ENCODE measurements at regions not wholly inside any gene's neighbourhood (a gene's known extent, or its start where the extent isn't known, plus 50 kb on each side); places are given as distances from the start of the nearest gene placed in this dataset.

DNA sequence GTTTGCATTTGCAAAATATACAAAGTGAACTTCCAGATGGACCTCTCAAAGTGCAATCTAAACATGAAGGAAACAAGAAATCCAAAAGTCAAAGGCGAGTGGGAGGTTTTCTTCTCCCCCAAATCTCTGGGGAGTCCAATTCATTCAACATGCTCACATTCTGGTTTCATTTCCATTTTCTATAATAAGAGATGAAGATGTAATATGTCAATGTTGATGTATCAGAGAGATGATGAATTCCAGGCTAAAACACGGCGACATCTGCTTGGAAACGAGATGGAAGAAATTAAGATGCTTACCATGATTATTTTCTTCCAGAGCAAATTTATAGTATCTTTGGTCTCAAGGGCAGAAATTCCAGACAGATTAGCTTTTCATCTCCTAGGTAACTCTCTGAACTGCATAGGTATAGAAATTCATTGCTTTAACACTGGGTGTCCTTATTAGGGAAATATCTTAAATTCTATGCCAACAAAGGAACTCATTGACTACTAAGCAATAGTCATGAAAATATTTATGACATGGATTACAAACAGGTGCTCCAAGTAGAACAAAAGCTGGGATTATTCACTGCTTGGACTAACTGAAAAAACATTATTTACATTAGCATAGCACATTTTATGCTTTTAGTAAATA lies 287.9 kb downstream of the SEC61B start:
- Histone ChIP-seq H3K9me3 (ENCODE audit: control insufficient read depth, low read length) (no peaks in the 10 kb centered on the region), H3K27me3 (ENCODE audit: control insufficient read depth, insufficient read depth, low read length) (no peaks in the 10 kb centered on the region), H3K9ac (ENCODE audit: low read length) (no peak overlapping the region), H3K4me3 (ENCODE audit: low read length) (no peak overlapping the region), H3K36me3 (ENCODE audit: control insufficient read depth, insufficient read depth, low read length) (no peaks in the 10 kb centered on the region), H3K4me1 (ENCODE audit: control insufficient read depth, insufficient read depth, low read length) (no peaks in the 10 kb centered on the region)

DNA sequence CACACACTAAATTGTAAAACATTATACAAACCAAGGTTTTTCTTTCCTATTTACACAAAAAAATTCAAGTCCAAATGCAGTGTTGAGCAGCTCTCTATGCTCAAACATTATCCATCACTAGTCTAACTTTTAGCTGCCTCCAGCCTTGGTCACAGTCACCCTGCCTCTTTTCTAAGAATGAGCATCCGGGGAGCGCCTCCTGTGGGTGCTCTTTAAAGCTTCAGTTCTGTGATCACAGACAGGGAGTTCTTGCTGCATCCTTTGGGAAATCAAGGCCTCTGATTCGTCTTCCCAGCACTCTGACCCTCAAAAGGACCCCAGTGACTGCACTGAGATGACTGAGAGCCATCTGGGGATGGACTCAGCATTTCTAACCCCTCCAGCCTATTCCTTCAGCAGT lies 289.6 kb downstream of the SEC61B start:
- no peaks in the 10 kb centered on the region for H3K36me3 ChIP-seq (ENCODE audit: control insufficient read depth, insufficient read depth, low read length)
- no peak overlapping the region for H3K9ac ChIP-seq (ENCODE audit: low read length)
- no peaks in the 10 kb centered on the region for H3K27me3 ChIP-seq (ENCODE audit: control insufficient read depth, insufficient read depth, low read length)
- H3K4me3 ChIP-seq (ENCODE audit: low read length) = no peak overlapping the region
- H3K9me3 ChIP-seq (ENCODE audit: control insufficient read depth, low read length) = no peaks in the 10 kb centered on the region
- no peaks in the 10 kb centered on the region for H3K4me1 ChIP-seq (ENCODE audit: control insufficient read depth, insufficient read depth, low read length)

DNA sequence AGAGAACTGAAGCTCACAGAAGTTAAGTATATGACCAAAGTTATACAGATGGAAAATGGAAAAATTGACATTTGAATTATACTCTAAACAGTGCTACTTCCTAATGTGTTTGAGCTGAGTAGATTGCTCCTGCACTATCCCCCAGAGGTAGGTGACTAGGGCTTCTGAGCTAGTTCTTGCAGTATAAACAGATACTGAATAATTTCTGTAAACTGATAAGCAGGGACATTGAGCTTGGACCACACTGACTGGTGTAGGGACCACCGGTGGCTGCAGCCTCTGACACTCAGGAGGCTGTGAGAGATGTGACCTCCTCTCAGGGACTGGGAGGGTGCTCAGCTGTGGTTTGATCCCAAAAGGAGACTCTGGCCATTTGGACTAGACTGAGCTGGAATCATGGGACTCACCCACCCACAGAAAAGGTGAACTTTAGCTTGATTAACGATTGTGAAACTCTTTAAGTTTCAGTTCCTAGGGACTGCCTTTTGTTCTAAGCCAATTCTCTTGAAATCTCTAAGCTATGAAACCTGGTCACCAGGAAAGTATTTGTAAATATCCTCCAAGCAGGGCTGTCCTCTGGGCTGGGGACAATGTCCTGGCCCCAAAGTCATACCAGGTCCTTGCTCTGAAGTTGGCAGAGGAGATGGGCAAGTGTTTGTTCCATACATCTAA lies 291.5 kb downstream of the SEC61B start:
- Histone ChIP-seq H3K36me3 (ENCODE audit: control insufficient read depth, insufficient read depth, low read length) (no peaks in the 10 kb centered on the region), H3K27me3 (ENCODE audit: control insufficient read depth, insufficient read depth, low read length) (no peaks in the 10 kb centered on the region), H3K4me3 (ENCODE audit: low read length) (no peak overlapping the region)

DNA sequence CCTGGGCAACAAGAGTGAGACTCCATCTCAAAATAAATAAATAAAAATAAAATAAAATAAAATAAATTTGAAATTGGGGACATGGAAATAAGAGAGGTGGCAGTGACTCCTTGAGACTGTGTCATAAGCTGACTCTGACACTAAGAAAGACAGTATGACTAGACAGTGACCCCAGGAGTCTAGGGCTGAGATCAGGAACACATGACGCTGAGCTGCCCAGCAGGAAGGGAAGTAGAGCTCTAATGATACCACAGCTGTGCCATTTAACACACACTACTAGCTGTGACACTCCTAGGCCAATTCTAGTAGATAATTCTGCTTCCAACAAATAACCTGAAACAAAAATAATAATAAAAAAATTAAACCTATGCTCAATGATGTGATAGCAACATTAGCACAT lies 293.0 kb downstream of the SEC61B start:
- Histone ChIP-seq H3K27me3 (ENCODE audit: control insufficient read depth, insufficient read depth, low read length) (no peaks in the 10 kb centered on the region), H3K4me3 (ENCODE audit: low read length) (no peak overlapping the region), H3K9me3 (ENCODE audit: control insufficient read depth, low read length) (no peaks in the 10 kb centered on the region), H3K36me3 (ENCODE audit: control insufficient read depth, insufficient read depth, low read length) (no peaks in the 10 kb centered on the region), H3K4me1 (ENCODE audit: control insufficient read depth, insufficient read depth, low read length) (no peaks in the 10 kb centered on the region), H3K9ac (ENCODE audit: low read length) (no peak overlapping the region)

More for the DNA sequence above, 291.5 kb downstream of the SEC61B start:
- Histone ChIP-seq H3K4me1 (ENCODE audit: control insufficient read depth, insufficient read depth, low read length) (no peaks in the 10 kb centered on the region), H3K9me3 (ENCODE audit: control insufficient read depth, low read length) (no peaks in the 10 kb centered on the region), H3K9ac (ENCODE audit: low read length) (no peak overlapping the region)

DNA sequence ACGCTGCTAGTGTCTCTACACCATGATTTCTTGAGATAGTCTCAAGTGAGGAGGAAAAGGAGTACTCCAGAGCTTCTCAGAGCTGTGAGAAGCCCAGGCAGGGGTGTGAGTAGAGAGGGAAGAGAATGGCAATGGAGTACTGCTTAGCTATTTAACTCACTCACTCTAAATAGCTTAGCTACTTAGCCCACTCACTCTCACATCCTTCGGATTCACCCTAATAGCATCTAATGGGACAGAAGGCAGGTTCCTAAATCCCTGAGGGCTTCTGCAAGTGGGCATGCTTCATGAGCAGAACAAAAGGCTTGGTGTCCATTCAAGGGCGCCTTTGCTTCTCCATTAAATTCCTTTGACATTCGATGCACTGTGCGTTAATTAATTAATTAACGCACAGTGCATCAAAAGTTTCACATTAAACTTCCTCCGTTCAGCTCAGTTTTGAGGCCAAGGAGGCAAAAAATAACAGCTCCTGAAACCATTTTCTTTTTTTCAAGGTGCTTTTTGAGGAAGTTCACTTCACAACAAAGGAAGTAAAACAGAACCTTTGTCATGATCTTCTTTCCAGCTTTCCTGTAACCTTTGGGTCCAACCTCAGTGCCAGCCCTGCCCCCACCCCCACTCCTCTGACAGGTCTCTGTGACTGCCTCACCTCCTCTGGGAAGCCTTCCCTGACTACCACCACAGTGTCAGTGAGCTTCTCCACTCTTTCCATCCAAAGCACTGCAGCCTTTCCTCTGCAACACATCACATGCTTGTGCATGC lies 294.0 kb downstream of the SEC61B start:
- Histone ChIP-seq H3K9ac (ENCODE audit: low read length) (no peak overlapping the region), H3K36me3 (ENCODE audit: control insufficient read depth, insufficient read depth, low read length) (no peaks in the 10 kb centered on the region), H3K9me3 (ENCODE audit: control insufficient read depth, low read length) (no peaks in the 10 kb centered on the region), H3K4me3 (ENCODE audit: low read length) (no peak overlapping the region), H3K4me1 (ENCODE audit: control insufficient read depth, insufficient read depth, low read length) (no peaks in the 10 kb centered on the region), H3K27me3 (ENCODE audit: control insufficient read depth, insufficient read depth, low read length) (no peaks in the 10 kb centered on the region)

DNA sequence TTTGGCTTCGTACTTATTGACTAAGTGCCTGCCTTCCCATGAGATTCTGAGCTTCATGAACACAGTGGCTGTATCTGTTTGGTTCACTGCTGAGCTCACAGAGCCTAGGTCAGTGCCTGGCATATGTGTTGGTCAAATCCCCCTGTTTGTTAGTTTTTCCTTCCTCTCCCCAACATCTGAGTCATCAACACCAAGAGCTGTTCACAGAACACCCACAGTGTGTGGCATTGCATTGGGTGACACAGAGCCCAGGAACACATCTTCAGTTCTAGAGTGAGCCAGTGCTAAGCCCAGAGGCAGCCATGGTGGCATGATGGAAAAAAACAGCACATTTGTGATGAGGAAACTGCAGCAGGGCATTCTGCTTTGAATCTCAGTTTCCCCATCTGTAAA lies 294.6 kb downstream of the SEC61B start:
- H3K27me3 ChIP-seq (ENCODE audit: control insufficient read depth, insufficient read depth, low read length) = no peaks in the 10 kb centered on the region
- no peak overlapping the region for H3K4me3 ChIP-seq (ENCODE audit: low read length)
- H3K9me3 ChIP-seq (ENCODE audit: control insufficient read depth, low read length) = no peaks in the 10 kb centered on the region

DNA sequence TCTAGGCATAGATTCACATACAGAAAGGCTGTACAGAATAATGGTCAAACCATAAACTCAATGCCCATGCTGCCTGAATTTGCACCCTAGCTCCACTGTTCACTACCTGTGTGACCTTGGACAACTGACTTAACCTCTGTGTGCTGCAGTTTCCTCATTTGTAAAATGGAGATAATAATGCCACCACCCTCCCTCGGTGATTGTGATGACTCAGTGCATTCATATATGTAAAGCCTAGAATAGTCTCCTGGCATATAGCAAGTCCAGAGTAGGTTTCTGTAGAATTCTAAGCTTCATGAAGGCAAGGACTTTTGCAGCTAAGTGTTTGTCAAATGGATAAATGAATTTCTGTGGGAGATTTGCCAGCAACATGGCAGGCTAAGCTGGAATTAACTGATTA lies 297.8 kb upstream of the NR4A3 start:
- H3K4me3 ChIP-seq (ENCODE audit: low read length) = no peak overlapping the region
- no peak overlapping the region for H3K9ac ChIP-seq (ENCODE audit: low read length)
- H3K27me3 ChIP-seq (ENCODE audit: control insufficient read depth, insufficient read depth, low read length) = no peaks in the 10 kb centered on the region
- H3K4me1 ChIP-seq (ENCODE audit: control insufficient read depth, insufficient read depth, low read length) = no peaks in the 10 kb centered on the region
- no peaks in the 10 kb centered on the region for H3K36me3 ChIP-seq (ENCODE audit: control insufficient read depth, insufficient read depth, low read length)
- H3K9me3 ChIP-seq (ENCODE audit: control insufficient read depth, low read length) = no peaks in the 10 kb centered on the region

More for the DNA sequence above, 294.6 kb downstream of the SEC61B start:
- H3K9ac ChIP-seq (ENCODE audit: low read length) = no peak overlapping the region
- H3K36me3 ChIP-seq (ENCODE audit: control insufficient read depth, insufficient read depth, low read length) = no peaks in the 10 kb centered on the region
- H3K4me1 ChIP-seq (ENCODE audit: control insufficient read depth, insufficient read depth, low read length) = no peaks in the 10 kb centered on the region

DNA sequence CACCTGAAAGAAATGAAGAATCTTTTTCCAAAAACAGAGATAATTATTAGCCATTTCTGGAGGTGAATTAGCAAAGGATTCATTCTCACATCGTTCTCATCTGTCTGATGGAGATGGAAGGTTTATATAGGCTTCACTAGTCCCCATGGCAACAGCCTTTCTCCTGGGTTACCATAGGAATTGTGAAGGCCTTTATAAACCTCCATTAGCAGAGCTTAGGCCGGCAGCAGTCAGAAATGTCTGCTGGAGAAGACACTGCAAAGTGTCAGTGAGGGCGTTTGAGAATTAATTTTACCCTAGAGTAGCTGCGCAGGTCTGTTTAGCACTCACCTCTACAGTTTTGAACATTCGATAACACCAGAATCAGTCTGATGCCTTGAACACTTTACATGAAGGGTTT lies 290.4 kb upstream of the NR4A3 start:
- no peaks in the 10 kb centered on the region for H3K9me3 ChIP-seq (ENCODE audit: control insufficient read depth, low read length)
- no peak overlapping the region for H3K9ac ChIP-seq (ENCODE audit: low read length)
- no peak overlapping the region for H3K4me3 ChIP-seq (ENCODE audit: low read length)
- H3K4me1 ChIP-seq (ENCODE audit: control insufficient read depth, insufficient read depth, low read length) = no peaks in the 10 kb centered on the region
- H3K27me3 ChIP-seq (ENCODE audit: control insufficient read depth, insufficient read depth, low read length) = no peaks in the 10 kb centered on the region
- no peaks in the 10 kb centered on the region for H3K36me3 ChIP-seq (ENCODE audit: control insufficient read depth, insufficient read depth, low read length)

DNA sequence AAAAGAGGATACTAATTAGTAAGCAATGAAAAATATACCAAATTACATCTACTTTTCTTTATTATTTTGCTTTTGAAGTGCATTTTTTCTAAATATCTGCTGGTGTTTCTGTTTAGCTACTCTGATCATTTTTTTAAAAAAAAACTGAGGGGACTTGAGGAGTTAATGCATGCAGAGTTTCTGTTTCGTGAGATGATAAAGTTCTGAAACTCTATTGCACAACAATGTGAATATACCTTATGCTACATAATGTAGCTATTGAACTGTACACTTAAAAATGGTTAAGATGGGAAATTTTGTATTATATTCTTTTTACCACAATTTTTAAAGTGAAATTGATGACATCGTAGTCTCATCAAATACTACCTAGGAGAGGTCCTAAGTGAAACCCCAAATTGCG lies 288.3 kb upstream of the NR4A3 start:
- no peaks in the 10 kb centered on the region for H3K9me3 ChIP-seq (ENCODE audit: control insufficient read depth, low read length)
- H3K36me3 ChIP-seq (ENCODE audit: control insufficient read depth, insufficient read depth, low read length) = no peaks in the 10 kb centered on the region
- no peaks in the 10 kb centered on the region for H3K4me1 ChIP-seq (ENCODE audit: control insufficient read depth, insufficient read depth, low read length)
- H3K27me3 ChIP-seq (ENCODE audit: control insufficient read depth, insufficient read depth, low read length) = no peaks in the 10 kb centered on the region
- no peak overlapping the region for H3K9ac ChIP-seq (ENCODE audit: low read length)
- H3K4me3 ChIP-seq (ENCODE audit: low read length) = no peak overlapping the region

DNA sequence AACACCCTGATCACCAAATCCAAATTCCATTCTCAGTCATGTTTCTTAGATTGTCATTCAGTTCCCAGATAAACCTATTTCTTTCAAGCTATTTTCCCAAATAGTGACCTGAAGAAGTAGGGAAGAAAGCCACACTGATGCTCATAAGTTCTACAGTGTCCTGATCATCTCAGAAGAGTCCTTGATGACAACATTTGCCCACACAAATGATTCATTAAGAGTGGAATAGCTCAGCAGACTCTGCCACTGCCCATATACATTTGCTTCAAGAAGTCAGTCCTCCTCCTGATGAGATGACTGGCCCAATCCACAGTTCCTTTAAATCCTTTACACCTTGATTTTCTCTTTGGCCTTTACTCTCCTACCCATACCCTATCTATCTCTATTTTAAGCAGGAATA lies 283.7 kb upstream of the NR4A3 start:
- H3K4me3 ChIP-seq (ENCODE audit: low read length) = no peak overlapping the region
- no peaks in the 10 kb centered on the region for H3K9me3 ChIP-seq (ENCODE audit: control insufficient read depth, low read length)
- no peaks in the 10 kb centered on the region for H3K36me3 ChIP-seq (ENCODE audit: control insufficient read depth, insufficient read depth, low read length)

DNA sequence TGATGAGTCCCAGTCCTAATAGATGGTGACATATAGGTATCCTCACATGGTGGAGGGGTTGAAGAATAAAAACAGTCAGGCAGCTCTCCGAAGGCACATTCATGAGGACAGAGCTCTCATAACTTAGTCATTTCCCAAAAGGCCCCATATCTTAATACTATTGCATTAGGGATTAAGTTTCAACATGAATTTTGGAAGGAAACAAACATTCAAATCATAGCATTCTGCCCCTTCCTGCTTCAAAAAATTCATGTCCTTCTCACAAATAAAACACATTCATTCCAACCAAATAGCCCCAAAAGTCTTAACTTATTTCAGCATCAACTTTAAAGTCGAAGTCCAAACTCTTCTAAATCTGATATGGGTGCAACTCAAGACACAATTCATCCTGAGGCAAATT lies 277.2 kb upstream of the NR4A3 start:
- H3K27me3 ChIP-seq (ENCODE audit: control insufficient read depth, insufficient read depth, low read length) = no peaks in the 10 kb centered on the region
- no peaks in the 10 kb centered on the region for H3K9me3 ChIP-seq (ENCODE audit: control insufficient read depth, low read length)
- H3K36me3 ChIP-seq (ENCODE audit: control insufficient read depth, insufficient read depth, low read length) = no peaks in the 10 kb centered on the region
- H3K4me3 ChIP-seq (ENCODE audit: low read length) = no peak overlapping the region
- no peak overlapping the region for H3K9ac ChIP-seq (ENCODE audit: low read length)
- no peaks in the 10 kb centered on the region for H3K4me1 ChIP-seq (ENCODE audit: control insufficient read depth, insufficient read depth, low read length)

More for the DNA sequence above, 283.7 kb upstream of the NR4A3 start:
- Histone ChIP-seq H3K27me3 (ENCODE audit: control insufficient read depth, insufficient read depth, low read length) (no peaks in the 10 kb centered on the region), H3K9ac (ENCODE audit: low read length) (no peak overlapping the region), H3K4me1 (ENCODE audit: control insufficient read depth, insufficient read depth, low read length) (no peaks in the 10 kb centered on the region)

DNA sequence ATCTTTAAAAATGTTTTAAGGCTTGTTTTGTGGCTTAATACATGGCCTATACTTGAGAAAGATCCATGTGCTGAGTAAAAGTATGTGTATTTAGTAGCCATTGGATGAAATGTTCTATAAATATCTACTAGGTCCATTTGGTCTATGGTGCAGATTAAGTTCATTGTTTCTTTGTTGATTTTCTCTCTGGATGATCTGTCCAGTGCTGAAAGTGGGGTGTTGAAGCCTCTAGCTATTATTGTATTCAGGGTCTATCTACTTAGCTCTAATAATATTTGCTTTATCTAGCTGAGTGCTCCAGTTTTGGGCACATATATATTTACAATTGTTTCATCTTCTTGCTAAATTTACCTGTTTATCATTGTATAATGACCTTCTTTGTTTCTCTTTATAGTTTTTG lies 272.2 kb upstream of the NR4A3 start:
- Histone ChIP-seq H3K27me3 (ENCODE audit: control insufficient read depth, insufficient read depth, low read length) (no peaks in the 10 kb centered on the region), H3K9ac (ENCODE audit: low read length) (no peak overlapping the region), H3K9me3 (ENCODE audit: control insufficient read depth, low read length) (no peaks in the 10 kb centered on the region), H3K4me1 (ENCODE audit: control insufficient read depth, insufficient read depth, low read length) (no peaks in the 10 kb centered on the region), H3K4me3 (ENCODE audit: low read length) (no peak overlapping the region), H3K36me3 (ENCODE audit: control insufficient read depth, insufficient read depth, low read length) (no peaks in the 10 kb centered on the region)

Measured in mucosa of stomach (tissue), 1 donor.